Ammon's horn (tissue), 1 donor: ENCODE measurements at regions not wholly inside any gene's neighbourhood (a gene's known extent, or its start where the extent isn't known, plus 50 kb on each side); places are given as distances from the start of the nearest gene placed in this dataset.
"Not testable (repeated sequence)": the region's sequence is repeated elsewhere in the genome, so short reads cannot be mapped to it uniquely, and the experiment has no call there.

Experiments used
- DNase-seq: peaks from one replicate; pipeline ENCODE4 v3.0.0-alpha.2; 2016; ENCODE audit warnings: low spot score

GRCh38 chr2:10183146-10183675, 60.7 kb downstream of the RRM2 start:
- no peak for DNase-seq

- DNase-seq: no peak
Observed at GRCh38 chr2:10184421-10184820, 61.9 kb downstream of the RRM2 start.

DNA sequence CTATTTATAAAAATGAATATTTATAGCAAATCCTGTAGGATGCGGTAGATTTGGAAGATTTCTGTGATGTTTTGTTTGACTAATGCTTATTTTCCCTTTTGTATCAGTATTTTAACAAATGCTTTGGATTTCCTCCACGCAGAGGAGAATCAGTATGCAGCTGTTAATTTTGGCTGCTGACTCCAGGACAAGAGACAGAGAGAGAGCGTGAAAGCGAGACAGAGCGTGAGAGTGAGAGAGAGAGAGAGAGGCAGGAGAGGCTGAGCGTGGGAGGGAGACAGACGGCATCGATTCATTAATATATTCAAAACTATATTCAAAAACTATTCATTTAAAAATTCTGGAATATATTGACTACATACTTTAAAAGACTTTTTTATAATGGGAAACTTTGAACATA, 62.5 kb downstream of the RRM2 start:
- DNase-seq: peak; percentile 80

DNA sequence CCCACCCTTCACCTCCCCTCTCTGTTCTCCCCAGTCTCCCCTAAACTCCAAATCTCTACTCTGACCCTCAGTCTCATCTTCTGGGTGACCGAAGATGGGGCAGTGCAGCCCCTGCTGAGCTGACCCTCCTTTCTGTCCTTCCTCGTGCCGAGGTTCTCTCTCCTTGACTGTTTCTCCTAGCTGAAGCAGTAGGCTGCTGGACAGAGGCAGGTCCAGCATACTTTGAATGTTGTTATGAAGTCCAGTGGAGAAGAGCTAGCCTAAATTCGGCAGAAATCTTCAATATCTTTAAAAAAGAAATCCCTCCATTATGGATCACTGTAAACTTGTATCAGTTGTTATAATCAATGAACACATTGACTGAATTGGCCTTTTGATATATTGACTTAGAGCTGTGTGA, 63.2 kb downstream of the RRM2 start:
- DNase-seq: no peak

DNA sequence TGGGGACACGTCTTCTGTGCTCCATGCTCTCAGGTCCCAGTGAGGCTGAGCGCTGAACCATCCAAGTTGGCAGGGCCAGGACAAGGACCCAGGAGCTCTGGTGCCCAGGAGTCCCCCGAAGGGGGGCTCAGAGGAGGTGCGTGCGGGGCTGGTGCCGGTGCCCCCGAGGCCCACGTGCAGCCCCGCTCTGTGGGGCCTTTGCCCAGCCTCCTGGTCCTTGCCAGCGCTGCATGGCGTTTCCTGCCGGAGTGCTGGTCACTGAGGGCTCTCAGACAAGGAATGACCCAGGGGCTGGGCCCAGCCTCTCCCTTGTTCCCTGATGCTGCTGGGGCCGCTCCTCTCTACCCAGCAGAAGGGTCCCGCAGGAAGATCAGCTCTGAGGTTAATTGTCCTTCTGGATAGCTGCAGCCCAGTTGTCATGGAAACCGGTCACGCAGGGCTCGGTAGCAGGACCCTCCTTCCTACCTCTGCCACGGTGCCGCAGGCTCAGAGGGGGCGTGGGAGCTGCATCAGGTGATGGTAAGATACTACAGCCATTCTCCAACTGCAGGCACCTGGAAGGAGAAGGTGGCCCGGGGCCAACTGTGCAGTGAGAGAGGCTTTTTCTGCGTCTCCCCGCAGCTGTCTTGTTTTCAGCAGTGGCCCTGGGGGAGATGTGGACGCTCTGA, 64.5 kb downstream of the RRM2 start:
- DNase-seq: no peak

DNA sequence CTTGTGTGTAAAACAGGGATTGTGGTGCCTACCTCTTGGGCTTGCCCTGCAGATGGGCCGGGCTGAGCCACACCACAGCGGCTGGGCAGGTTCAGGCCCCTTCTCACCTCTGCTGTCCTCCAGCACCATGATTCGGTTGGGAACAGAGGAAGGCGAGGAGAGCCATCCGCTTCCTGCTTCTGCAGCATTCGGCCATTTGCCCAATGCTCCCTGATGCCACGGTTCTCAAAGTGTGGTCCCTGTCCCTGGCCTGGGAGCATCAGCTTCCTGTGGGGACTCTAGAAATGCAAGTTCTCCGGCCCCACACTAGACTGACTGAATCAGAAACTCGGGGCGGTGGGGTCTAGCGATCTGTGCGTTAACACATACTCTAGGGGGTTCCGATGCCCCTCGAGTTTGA, 65.1 kb downstream of the RRM2 start:
- DNase-seq: no peak

GRCh38 chr2:10188211-10188610, 65.7 kb downstream of the RRM2 start:
- DNase-seq: no peak

DNA sequence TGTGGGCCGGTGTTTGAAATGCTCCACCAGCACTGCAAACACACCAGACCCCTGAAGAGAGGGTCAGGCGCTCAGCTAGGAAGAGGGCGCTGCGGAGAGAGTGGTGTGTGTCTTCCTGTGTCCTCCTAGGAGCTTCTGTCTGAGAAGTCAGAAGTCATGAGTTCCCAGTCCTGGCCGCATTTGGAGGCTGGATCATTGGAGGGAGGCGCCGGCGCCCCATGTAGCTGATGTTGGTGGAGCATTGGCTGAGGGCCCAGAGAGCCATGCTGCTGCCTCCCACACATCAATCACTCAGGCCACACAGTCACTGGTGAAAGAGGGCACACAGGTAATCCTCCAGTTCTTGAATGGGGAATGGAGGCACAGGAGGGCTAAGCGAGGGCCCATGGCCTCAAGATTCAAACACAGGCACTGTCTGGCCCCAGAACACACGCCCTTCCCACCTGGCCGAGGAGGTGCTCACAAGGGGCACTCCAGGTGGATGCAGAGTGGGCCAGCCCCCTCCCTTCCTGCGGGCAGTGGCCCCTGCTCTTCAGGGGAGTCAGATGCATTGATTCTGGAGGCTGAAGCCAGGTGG, 66.3 kb downstream of the RRM2 start:
- no peak for DNase-seq

GRCh38 chr2:10190255-10190654, 67.7 kb downstream of the RRM2 start:
- DNase-seq: no peak

- DNase-seq: no peak
Observed at GRCh38 chr2:10190737-10191532, 68.4 kb downstream of the RRM2 start.

- no peak for DNase-seq
Observed at GRCh38 chr2:10191554-10191953, 69.0 kb downstream of the RRM2 start.

DNA sequence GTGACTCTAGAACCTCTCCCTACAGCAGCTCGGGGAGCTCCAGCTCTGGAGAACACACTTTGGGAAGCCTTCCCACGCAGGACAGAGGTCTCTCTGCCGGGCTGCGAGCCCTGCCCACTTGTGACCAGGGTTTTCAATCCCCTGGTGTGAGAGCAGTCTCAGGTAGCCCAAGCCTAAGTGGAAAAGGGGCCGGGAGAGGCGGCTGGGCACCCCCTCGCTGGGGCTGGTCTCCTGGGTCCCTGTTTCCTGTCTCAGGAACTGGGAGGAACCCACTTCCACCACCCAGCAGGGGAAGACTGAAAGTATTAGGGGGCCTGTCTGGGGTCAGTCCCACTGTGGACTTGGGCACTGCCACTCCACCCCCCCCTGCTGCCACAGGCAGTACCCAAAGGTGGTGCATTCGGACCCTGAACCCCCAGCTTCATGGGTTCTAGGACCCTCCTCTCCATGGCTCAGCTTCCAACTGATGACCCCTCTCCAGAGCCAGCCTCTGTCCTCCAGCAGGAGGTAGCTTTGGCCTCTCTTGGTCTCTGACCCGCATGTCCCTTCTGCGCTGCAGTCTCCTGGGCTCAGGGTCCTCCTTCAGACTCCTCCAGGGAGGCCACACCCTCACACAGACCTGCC, 70.0 kb downstream of the RRM2 start:
- DNase-seq: no peak

DNA sequence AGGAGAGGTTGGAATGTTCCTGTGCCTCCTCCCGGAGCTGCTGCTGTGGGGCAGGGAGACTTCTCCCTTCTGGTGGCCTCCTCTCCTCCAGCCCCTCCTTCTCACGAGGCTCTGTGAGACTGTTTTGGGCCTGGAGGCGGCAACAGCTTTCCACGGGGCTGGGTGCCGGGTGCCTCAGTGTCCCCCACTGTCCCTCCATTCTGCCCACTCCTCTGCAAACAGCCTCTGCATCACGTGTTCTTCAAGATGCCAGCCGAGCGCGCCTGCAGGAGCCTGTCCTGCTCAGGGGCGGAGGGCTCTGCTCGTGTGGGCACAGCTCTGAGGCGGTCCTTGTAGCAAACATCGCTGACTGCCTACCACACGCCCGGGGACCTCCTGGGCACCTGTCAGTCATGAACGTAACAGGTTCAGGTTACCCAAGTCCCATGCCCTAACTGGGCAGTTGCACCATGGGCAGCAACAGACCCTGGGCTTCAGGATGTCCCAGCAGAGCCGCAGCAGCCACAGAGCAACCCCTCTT, 70.8 kb downstream of the RRM2 start:
- no peak for DNase-seq

DNA sequence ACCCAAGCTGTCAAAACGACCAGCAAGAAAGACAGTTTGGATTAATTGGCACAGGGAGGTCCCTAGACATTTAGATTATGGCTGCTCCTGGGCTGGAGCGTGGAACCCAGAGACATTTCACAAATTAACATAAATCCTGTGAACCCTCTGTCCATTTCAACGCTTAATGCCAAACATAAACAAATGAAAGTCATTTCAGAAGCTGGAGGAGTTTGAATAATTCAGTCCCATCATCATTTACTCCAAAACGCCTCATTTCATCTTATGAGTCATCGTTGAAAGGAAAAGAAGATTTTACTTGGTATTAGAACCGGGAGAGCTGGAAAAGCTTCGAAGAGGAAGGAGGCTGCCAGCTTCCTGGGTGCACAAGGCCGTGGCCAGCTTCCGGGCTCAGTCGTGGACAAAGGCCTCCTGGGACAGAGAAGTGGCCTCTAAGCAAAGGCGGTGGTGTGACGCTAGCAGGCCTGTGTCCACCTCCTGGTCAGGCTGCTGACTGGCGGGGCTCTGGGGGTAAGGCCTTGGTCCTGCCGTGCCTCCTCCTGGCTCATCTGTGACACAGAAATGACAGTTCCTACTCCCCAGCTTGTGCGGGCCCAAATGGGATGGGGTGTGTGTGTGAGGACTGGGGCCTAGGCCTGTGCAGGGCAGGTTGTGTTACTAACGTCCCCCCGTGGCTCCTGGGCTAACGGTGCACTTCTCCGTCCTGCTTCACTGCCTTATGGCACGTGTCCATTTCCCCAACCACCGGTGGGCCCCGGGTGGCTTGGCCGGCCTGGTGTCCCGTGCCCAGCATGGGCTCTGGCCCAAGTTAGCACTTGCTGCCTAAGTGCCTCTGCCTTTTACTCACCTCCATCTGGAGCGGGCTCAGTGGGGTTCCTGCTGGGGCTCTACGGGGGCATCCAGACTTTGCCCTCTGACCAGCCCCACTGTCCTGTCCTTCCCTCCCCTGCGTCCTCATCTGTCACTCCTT, 71.6 kb downstream of the RRM2 start:
- no peak for DNase-seq

DNA sequence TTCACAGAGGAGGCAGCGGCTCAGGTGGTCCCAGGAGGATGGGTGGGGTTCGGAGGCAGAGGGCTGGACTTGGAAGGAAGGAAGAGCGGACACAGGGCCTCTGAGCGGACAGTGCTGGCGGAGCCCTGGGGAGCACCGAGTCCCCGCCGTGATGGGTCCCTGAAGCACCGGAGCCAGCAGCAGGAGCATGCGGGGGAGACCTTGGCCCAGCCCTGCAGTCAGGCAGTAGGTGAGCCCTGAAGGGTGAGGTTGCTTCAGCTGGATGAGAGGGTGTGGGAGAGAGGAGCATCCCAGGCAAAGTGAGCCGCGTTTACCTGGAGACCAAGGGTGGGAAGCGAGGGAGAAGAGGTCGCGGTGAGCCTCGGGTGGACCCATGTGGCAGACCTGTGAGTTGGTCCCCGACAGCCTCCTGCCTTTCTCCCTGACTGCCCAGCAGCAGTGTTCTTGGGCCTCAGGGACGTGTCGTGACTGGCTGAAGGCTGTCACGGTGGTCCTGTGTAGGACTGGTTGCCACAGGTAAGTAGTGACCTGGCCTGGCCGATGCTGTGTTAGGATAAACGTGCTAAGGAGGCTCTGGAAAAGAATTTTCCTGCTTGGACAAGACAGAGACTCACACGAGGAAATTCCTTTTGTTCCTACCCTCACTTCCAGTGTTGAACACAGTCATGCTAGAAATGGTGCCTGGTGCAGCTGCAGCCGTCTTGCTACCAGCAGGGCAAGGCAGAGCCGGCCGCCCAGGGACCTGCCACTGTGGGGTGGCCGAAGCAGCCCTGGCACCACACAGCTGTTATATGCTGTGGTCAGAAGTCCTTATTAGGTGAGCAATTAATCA, 73.0 kb downstream of the RRM2 start:
- DNase-seq: no peak

- peak; percentile 26 for DNase-seq
Observed at GRCh38 chr2:10196110-10196892, 73.8 kb downstream of the RRM2 start.

GRCh38 chr2:10196948-10197696, 74.6 kb downstream of the RRM2 start:
- no peak for DNase-seq

GRCh38 chr2:10197697-10198076, 75.1 kb downstream of the RRM2 start:
- no peak for DNase-seq

GRCh38 chr2:10198482-10198881, 75.9 kb downstream of the RRM2 start:
- DNase-seq: not testable (repeated sequence)
